ENCODE measurements at regions not wholly inside any gene's neighbourhood (a gene's known extent, or its start where the extent isn't known, plus 50 kb on each side); places are given as distances from the start of the nearest gene placed in this dataset.

DNA sequence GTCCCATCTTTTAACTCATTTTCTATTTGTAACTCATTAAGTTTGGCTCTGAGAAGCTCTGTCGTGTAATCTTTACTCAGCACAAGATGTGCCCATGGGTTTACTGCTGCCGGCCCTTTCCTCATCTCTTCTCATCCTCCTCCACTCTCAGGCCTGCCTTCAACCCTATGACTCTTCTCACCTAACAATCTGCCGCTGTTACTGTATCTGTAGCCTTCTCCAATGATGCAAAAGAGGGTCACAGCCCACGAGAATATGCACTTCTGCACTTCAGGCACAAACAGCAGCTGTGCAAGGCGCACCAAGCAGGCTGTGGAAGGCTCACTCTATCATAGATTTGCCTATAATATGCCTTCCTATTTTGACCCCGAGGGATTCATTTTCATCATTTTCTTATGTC is 546.5 kb upstream of the GALNTL6 start:
- no peak for DNase-seq
- Mint-ChIP-seq H3K9me3 (no peaks in the 10 kb centered on the region), H3K4me1 (peaks cover 7% of the 10 kb centered on the region), H3K27me3 (ENCODE audit: insufficient read depth) (no peaks in the 10 kb centered on the region), H3K27ac (no peak overlapping the region), H3K4me3 (no peak overlapping the region), H3K36me3 (ENCODE audit: low read depth) (no peaks in the 10 kb centered on the region)
- no peak overlapping the region for H3K9ac ChIP-seq (ENCODE audit: extremely low read depth, low read length, poor library complexity, severe bottlenecking)
- H3K36me3 ChIP-seq (ENCODE audit: control insufficient read depth, insufficient read depth, low read length) = no peaks in the 10 kb centered on the region
- TF ChIP-seq, protein P1, sequence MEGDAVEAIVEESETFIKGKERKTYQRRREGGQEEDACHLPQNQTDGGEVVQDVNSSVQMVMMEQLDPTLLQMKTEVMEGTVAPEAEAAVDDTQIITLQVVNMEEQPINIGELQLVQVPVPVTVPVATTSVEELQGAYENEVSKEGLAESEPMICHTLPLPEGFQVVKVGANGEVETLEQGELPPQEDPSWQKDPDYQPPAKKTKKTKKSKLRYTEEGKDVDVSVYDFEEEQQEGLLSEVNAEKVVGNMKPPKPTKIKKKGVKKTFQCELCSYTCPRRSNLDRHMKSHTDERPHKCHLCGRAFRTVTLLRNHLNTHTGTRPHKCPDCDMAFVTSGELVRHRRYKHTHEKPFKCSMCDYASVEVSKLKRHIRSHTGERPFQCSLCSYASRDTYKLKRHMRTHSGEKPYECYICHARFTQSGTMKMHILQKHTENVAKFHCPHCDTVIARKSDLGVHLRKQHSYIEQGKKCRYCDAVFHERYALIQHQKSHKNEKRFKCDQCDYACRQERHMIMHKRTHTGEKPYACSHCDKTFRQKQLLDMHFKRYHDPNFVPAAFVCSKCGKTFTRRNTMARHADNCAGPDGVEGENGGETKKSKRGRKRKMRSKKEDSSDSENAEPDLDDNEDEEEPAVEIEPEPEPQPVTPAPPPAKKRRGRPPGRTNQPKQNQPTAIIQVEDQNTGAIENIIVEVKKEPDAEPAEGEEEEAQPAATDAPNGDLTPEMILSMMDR (conservative IDR thresholded peaks at IDR 0.05) = no peak
- no peaks in the 10 kb centered on the region for H3K9me3 ChIP-seq (ENCODE audit: control insufficient read depth, low read length)
- no peak overlapping the region for H3K27ac ChIP-seq (ENCODE audit: low read depth, low read length)
- no peaks in the 10 kb centered on the region for H3K27me3 ChIP-seq (ENCODE audit: control insufficient read depth, insufficient read depth, low read length, poor library complexity, severe bottlenecking)
- WGBS, 2 experiments (ENCODE audit: insufficient coverage in 1 of 2, insufficient read length in 1 of 2) = 82 to 93% methylated on average over 4 to 5 of the region's 6 CpGs
- H3K4me1 ChIP-seq (ENCODE audit: control insufficient read depth, insufficient read depth, low read length) = peaks cover 10% of the 10 kb centered on the region
- H3K4me3 ChIP-seq (ENCODE audit: low read length) = no peak overlapping the region

DNA sequence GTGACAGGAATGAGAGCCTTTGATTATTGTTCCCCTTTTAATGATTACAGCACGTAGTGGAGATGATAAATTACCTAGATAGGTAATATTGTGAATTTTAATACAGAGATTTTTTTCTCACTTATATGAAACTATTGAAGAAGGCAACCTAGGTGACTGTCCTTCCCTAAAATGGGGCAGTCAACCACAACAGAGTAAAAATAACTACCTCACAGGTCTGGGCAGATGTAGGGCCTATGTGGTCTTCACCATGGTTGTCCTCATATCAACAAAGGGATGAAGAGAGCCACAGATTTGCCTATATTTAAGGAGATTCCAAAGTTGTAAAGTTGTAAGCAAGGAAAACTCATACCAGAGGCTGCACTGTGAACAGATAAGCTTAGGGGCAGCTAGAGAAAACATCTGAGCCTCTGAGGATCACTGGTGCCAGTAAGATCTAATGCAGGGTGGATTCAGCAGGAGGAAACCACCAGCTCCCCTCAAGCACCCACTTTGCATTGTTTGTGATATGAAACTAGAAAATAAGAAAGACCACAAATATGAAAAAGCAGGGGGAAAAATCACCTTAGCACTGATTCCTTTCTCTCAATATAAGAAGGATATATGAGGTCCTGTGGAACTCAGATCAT is 547.9 kb upstream of the GALNTL6 start:
- peaks cover 7% of the 10 kb centered on the region for H3K4me1 Mint-ChIP-seq
- H3K4me3 ChIP-seq (ENCODE audit: low read length) = no peak overlapping the region
- 88% methylated on average over 1 of the region's 1 CpG; no CpG with 5 or more reads in 1 of the 2 experiments for WGBS, 2 experiments (ENCODE audit: insufficient coverage in 1 of 2, insufficient read length in 1 of 2)

DNA sequence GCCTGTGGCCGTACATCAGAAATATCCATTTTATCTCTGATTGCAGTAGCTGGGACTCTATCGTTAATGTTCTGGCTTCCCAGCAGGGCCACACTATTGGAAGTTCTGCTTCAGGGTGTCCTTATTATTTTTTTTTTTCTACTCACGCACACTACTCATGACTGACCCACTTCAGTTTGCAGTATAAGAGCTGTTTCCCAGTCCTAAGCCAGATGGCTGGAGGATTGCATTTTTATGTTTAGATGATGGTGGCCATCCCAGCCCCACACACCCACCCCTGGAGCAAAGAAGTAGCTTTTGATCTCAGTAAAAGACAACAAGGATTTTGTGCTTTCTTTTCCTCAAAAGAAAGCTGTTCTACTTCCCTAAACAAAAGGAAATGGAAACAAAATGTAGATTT is 557.0 kb upstream of the GALNTL6 start:
- Histone ChIP-seq H3K4me1 (ENCODE audit: control insufficient read depth, insufficient read depth, low read length) (no peaks in the 10 kb centered on the region), H3K4me3 (ENCODE audit: low read length) (no peak overlapping the region), H3K9ac (ENCODE audit: extremely low read depth, low read length, poor library complexity, severe bottlenecking) (no peak overlapping the region), H3K27me3 (ENCODE audit: control insufficient read depth, insufficient read depth, low read length, poor library complexity, severe bottlenecking) (no peaks in the 10 kb centered on the region), H3K9me3 (ENCODE audit: control insufficient read depth, low read length) (no peaks in the 10 kb centered on the region), H3K27ac (ENCODE audit: low read depth, low read length) (no peak overlapping the region), H3K36me3 (ENCODE audit: control insufficient read depth, insufficient read depth, low read length) (no peaks in the 10 kb centered on the region)
- H3K36me3 Mint-ChIP-seq (ENCODE audit: low read depth) = no peaks in the 10 kb centered on the region
- DNase-seq = no peak
- WGBS, 2 experiments (ENCODE audit: insufficient coverage in 1 of 2, insufficient read length in 1 of 2) = 89% methylated on average over 3 of the region's 3 CpGs; no CpG with 5 or more reads in 1 of the 2 experiments
- TF ChIP-seq, protein P1 (conservative IDR thresholded peaks at IDR 0.05) = no peak
- H3K27ac Mint-ChIP-seq = peak overlapping the region; percentile 32
- no peak overlapping the region for H3K4me3 Mint-ChIP-seq
- no peaks in the 10 kb centered on the region for H3K27me3 Mint-ChIP-seq (ENCODE audit: insufficient read depth)
- peaks cover 2% of the 10 kb centered on the region for H3K9me3 Mint-ChIP-seq
- H3K4me1 Mint-ChIP-seq = no peaks in the 10 kb centered on the region

More for the DNA sequence above, 547.9 kb upstream of the GALNTL6 start:
- no peaks in the 10 kb centered on the region for H3K27me3 Mint-ChIP-seq (ENCODE audit: insufficient read depth)
- H3K36me3 Mint-ChIP-seq (ENCODE audit: low read depth) = no peaks in the 10 kb centered on the region
- H3K27ac Mint-ChIP-seq = no peak overlapping the region
- Histone ChIP-seq H3K9ac (ENCODE audit: extremely low read depth, low read length, poor library complexity, severe bottlenecking) (no peak overlapping the region), H3K4me1 (ENCODE audit: control insufficient read depth, insufficient read depth, low read length) (peaks cover 10% of the 10 kb centered on the region), H3K36me3 (ENCODE audit: control insufficient read depth, insufficient read depth, low read length) (no peaks in the 10 kb centered on the region), H3K9me3 (ENCODE audit: control insufficient read depth, low read length) (no peaks in the 10 kb centered on the region), H3K27ac (ENCODE audit: low read depth, low read length) (no peak overlapping the region), H3K27me3 (ENCODE audit: control insufficient read depth, insufficient read depth, low read length, poor library complexity, severe bottlenecking) (no peaks in the 10 kb centered on the region)
- peaks cover 2% of the 10 kb centered on the region for H3K9me3 Mint-ChIP-seq
- H3K4me3 Mint-ChIP-seq = no peak overlapping the region
- DNase-seq = no peak
- TF ChIP-seq, protein P1 (conservative IDR thresholded peaks at IDR 0.05) = no peak
